NCI-H146 treated with DMSO at 0.1 percent for 48 hours (cell line): ENCODE measurements at regions not wholly inside any gene's neighbourhood (a gene's known extent, or its start where the extent isn't known, plus 50 kb on each side); places are given as distances from the start of the nearest gene placed in this dataset.
A peak's percentile ranks its signal among the peaks of the same experiment; 100 is the strongest.

Experiments
- DNase-seq: peaks from one replicate; lab custom pipeline; 2025; ENCODE audit not compliant: unreplicated experiment; lab: John Stamatoyannopoulos, UW

- no peak for DNase-seq
Observed at GRCh38 chr11:103661185-103661584, 375.3 kb upstream of the DDI1 start.

- no peak for DNase-seq
Observed at GRCh38 chr11:103661991-103662390, 374.4 kb upstream of the DDI1 start.

GRCh38 chr11:103662880-103663279 lies 373.6 kb upstream of the DDI1 start:
- DNase-seq: no peak

- DNase-seq: no peak
Observed at GRCh38 chr11:103668859-103669258, 367.6 kb upstream of the DDI1 start.

- no peak for DNase-seq
Observed at GRCh38 chr11:103671143-103671651, 365.2 kb upstream of the DDI1 start.

- DNase-seq: no peak
Observed at GRCh38 chr11:103673773-103674172, 362.7 kb upstream of the DDI1 start.

- DNase-seq: no peak
Observed at GRCh38 chr11:103676413-103676812, 360.0 kb upstream of the DDI1 start.

GRCh38 chr11:103680826-103681225 lies 355.6 kb upstream of the DDI1 start:
- DNase-seq: no peak

GRCh38 chr11:103681855-103682254 lies 354.6 kb upstream of the DDI1 start:
- DNase-seq: no peak

GRCh38 chr11:103682318-103683184 lies 353.9 kb upstream of the DDI1 start:
- DNase-seq: peak; percentile 33

- no peak for DNase-seq
Observed at GRCh38 chr11:103683576-103683975, 352.9 kb upstream of the DDI1 start.

GRCh38 chr11:103688924-103689323 lies 347.5 kb upstream of the DDI1 start:
- DNase-seq: no peak

- no peak for DNase-seq
Observed at GRCh38 chr11:103690356-103690755, 346.1 kb upstream of the DDI1 start.

GRCh38 chr11:103696123-103696522 lies 340.3 kb upstream of the DDI1 start:
- DNase-seq: no peak

GRCh38 chr11:103699216-103699615 lies 337.2 kb upstream of the DDI1 start:
- no peak for DNase-seq

- no peak for DNase-seq
Observed at GRCh38 chr11:103699656-103700055, 336.8 kb upstream of the DDI1 start.

- no peak for DNase-seq
Observed at GRCh38 chr11:103700622-103701021, 335.8 kb upstream of the DDI1 start.

GRCh38 chr11:103703437-103703836 lies 333.0 kb upstream of the DDI1 start:
- no peak for DNase-seq

- DNase-seq: no peak
Observed at GRCh38 chr11:103703954-103704353, 332.5 kb upstream of the DDI1 start.

GRCh38 chr11:103705642-103706041 lies 330.8 kb upstream of the DDI1 start:
- DNase-seq: no peak

GRCh38 chr11:103709371-103709770 lies 327.1 kb upstream of the DDI1 start:
- no peak for DNase-seq

- no peak for DNase-seq
Observed at GRCh38 chr11:103714246-103714645, 322.2 kb upstream of the DDI1 start.

- DNase-seq: no peak
Observed at GRCh38 chr11:103716363-103716762, 320.1 kb upstream of the DDI1 start.
